ENCODE measurements at regions not wholly inside any gene's neighbourhood (a gene's known extent, or its start where the extent isn't known, plus 50 kb on each side); places are given as distances from the start of the nearest gene placed in this dataset.

GRCh38 chr3:105040026-105040622 is 326.6 kb upstream of the ALCAM start:
- H3K27ac Mint-ChIP-seq = no peak overlapping the region
- no peaks in the 10 kb centered on the region for H3K27me3 Mint-ChIP-seq
- H3K36me3 Mint-ChIP-seq (ENCODE audit: low read depth) = no peaks in the 10 kb centered on the region
- no peaks in the 10 kb centered on the region for H3K9me3 Mint-ChIP-seq
- no peaks in the 10 kb centered on the region for H3K4me1 Mint-ChIP-seq (ENCODE audit: low read depth)
- H3K4me3 Mint-ChIP-seq = no peak overlapping the region
- intact Hi-C loops (cut with micrococcal nuclease) = no loop called here

DNA sequence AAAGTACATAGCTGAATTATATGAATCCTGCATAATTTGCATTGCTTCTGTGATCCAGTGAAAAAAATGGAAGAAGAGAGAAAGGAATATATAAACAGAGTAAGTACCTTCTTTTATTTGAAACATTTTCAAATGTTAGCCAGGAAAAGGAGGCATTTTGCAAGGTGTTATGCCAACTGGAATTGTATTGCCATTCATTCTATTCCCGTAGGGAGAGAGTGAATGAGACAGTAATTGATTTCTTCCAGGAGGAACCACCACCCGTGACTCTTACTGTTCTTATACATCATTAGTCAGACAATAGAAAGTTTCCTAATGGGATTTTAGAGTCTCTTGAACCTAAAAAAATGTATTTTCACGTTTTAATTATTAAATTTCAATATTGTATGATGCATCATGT is 324.1 kb upstream of the ALCAM start:
- no peaks in the 10 kb centered on the region for H3K36me3 Mint-ChIP-seq (ENCODE audit: low read depth)
- intact Hi-C loops (cut with micrococcal nuclease) = no loop called here
- H3K27me3 Mint-ChIP-seq = no peaks in the 10 kb centered on the region
- no peak overlapping the region for H3K27ac Mint-ChIP-seq
- no peaks in the 10 kb centered on the region for H3K4me1 Mint-ChIP-seq (ENCODE audit: low read depth)
- no peaks in the 10 kb centered on the region for H3K9me3 Mint-ChIP-seq
- H3K4me3 Mint-ChIP-seq = no peak overlapping the region

DNA sequence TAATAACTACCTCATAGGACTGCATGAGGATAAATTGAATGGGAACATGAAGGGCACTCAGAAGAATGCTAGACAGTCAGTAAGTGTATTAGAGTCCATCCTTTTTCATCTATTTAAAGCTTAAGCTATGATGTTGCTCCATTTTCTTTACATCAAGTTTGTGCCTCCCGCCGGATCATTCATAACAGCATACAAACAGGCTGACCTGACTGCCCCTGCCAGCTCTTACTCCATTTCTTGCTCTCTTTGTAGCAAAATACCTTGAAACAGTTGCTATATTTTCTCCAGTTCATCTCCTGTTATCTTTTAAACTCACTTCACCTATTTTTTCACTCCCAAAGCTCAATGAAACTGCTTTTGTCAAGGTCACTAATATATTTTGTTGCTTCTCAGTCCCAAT is 315.6 kb upstream of the ALCAM start:
- no peak overlapping the region for H3K27ac Mint-ChIP-seq
- no peaks in the 10 kb centered on the region for H3K27me3 Mint-ChIP-seq
- H3K4me3 Mint-ChIP-seq = no peak overlapping the region
- no peaks in the 10 kb centered on the region for H3K9me3 Mint-ChIP-seq
- no peaks in the 10 kb centered on the region for H3K36me3 Mint-ChIP-seq (ENCODE audit: low read depth)
- intact Hi-C loops (cut with micrococcal nuclease) = no loop called here
- no peaks in the 10 kb centered on the region for H3K4me1 Mint-ChIP-seq (ENCODE audit: low read depth)

DNA sequence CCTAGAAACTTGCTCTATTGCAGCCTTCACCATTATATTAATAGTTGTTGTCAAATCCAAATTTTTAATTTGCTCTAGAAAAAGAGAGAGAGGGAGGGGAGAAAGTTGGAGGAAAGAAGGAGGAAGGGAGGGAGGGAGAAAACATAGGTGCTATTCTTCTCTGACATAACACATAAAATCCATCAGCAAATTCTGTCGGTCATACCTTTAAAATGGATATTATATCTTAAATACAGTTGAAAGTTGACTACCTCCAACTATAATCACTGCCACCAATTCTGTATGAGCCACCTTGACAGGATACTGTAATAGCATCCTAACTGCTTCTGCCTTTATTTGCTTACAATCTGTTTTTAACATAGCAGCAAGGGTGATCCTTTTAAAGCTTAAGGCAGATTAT is 314.7 kb upstream of the ALCAM start:
- intact Hi-C loops (cut with micrococcal nuclease) = no loop called here
- H3K4me1 Mint-ChIP-seq (ENCODE audit: low read depth) = no peaks in the 10 kb centered on the region
- no peak overlapping the region for H3K4me3 Mint-ChIP-seq
- H3K9me3 Mint-ChIP-seq = no peaks in the 10 kb centered on the region
- no peak overlapping the region for H3K27ac Mint-ChIP-seq
- H3K36me3 Mint-ChIP-seq (ENCODE audit: low read depth) = no peaks in the 10 kb centered on the region
- H3K27me3 Mint-ChIP-seq = no peaks in the 10 kb centered on the region

- no peaks in the 10 kb centered on the region for H3K36me3 Mint-ChIP-seq (ENCODE audit: low read depth)
- no peak overlapping the region for H3K4me3 Mint-ChIP-seq
- no peaks in the 10 kb centered on the region for H3K27me3 Mint-ChIP-seq
- H3K9me3 Mint-ChIP-seq = peaks cover 9% of the 10 kb centered on the region
- intact Hi-C loops (cut with micrococcal nuclease) = no loop called here
- H3K4me1 Mint-ChIP-seq (ENCODE audit: low read depth) = no peaks in the 10 kb centered on the region
- no peak overlapping the region for H3K27ac Mint-ChIP-seq
Measured at GRCh38 chr3:105062853-105063252, 303.9 kb upstream of the ALCAM start.

- Mint-ChIP-seq H3K4me3 (no peak overlapping the region), H3K9me3 (peaks cover 24% of the 10 kb centered on the region)
- intact Hi-C loops (cut with micrococcal nuclease) = no loop called here
Measured at GRCh38 chr3:105065895-105066839, 300.5 kb upstream of the ALCAM start.

GRCh38 chr3:105067361-105067760 is 299.3 kb upstream of the ALCAM start:
- H3K36me3 Mint-ChIP-seq (ENCODE audit: low read depth) = no peaks in the 10 kb centered on the region
- no peaks in the 10 kb centered on the region for H3K4me1 Mint-ChIP-seq (ENCODE audit: low read depth)

More at GRCh38 chr3:105065895-105066839, 300.5 kb upstream of the ALCAM start:
- no peak overlapping the region for H3K27ac Mint-ChIP-seq
- H3K36me3 Mint-ChIP-seq (ENCODE audit: low read depth) = no peaks in the 10 kb centered on the region
- no peaks in the 10 kb centered on the region for H3K4me1 Mint-ChIP-seq (ENCODE audit: low read depth)
- no peaks in the 10 kb centered on the region for H3K27me3 Mint-ChIP-seq

GRCh38 chr3:105077060-105077822 is 289.5 kb upstream of the ALCAM start:
- Mint-ChIP-seq H3K4me1 (ENCODE audit: low read depth) (no peaks in the 10 kb centered on the region), H3K4me3 (no peak overlapping the region), H3K27ac (no peak overlapping the region), H3K27me3 (no peaks in the 10 kb centered on the region), H3K36me3 (ENCODE audit: low read depth) (no peaks in the 10 kb centered on the region), H3K9me3 (peaks cover 7% of the 10 kb centered on the region)
- intact Hi-C loops (cut with micrococcal nuclease) = no loop called here

More at GRCh38 chr3:105067361-105067760, 299.3 kb upstream of the ALCAM start:
- intact Hi-C loops (cut with micrococcal nuclease) = no loop called here
- Mint-ChIP-seq H3K4me3 (no peak overlapping the region), H3K9me3 (peaks cover 24% of the 10 kb centered on the region), H3K27ac (no peak overlapping the region), H3K27me3 (no peaks in the 10 kb centered on the region)

DNA sequence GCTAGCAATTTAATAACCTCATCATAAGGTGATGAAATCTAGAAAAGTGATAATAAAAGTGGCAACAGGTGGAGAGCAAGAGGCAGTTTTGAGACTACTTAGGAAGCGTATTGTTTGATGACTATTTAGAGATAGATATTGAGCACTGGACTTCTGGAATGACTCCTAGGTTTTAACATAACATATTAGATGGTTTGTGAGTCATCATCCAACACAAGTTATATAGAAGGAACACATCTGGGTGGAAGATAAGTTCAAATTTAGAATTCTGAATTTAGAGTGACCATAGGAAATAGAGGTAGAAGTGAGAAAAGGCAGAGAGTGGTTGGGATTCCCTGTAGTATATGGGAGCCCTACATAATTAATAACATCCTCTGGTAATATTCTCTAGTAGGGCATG is 282.8 kb upstream of the ALCAM start:
- peaks cover under 1% of the 10 kb centered on the region for H3K9me3 Mint-ChIP-seq
- intact Hi-C loops (cut with micrococcal nuclease) = no loop called here
- H3K4me3 Mint-ChIP-seq = no peak overlapping the region

GRCh38 chr3:105085506-105085905 is 281.2 kb upstream of the ALCAM start:
- H3K36me3 Mint-ChIP-seq (ENCODE audit: low read depth) = no peaks in the 10 kb centered on the region
- no peak overlapping the region for H3K27ac Mint-ChIP-seq
- no peaks in the 10 kb centered on the region for H3K9me3 Mint-ChIP-seq
- no peaks in the 10 kb centered on the region for H3K4me1 Mint-ChIP-seq (ENCODE audit: low read depth)
- intact Hi-C loops (cut with micrococcal nuclease) = no loop called here
- H3K4me3 Mint-ChIP-seq = no peak overlapping the region
- no peaks in the 10 kb centered on the region for H3K27me3 Mint-ChIP-seq

More for the DNA sequence above, 282.8 kb upstream of the ALCAM start:
- H3K27me3 Mint-ChIP-seq = no peaks in the 10 kb centered on the region
- no peak overlapping the region for H3K27ac Mint-ChIP-seq
- no peaks in the 10 kb centered on the region for H3K4me1 Mint-ChIP-seq (ENCODE audit: low read depth)
- no peaks in the 10 kb centered on the region for H3K36me3 Mint-ChIP-seq (ENCODE audit: low read depth)

GRCh38 chr3:105093371-105094252 is 273.1 kb upstream of the ALCAM start:
- Mint-ChIP-seq H3K9me3 (peaks cover 18% of the 10 kb centered on the region), H3K4me3 (no peak overlapping the region), H3K4me1 (ENCODE audit: low read depth) (no peaks in the 10 kb centered on the region), H3K27me3 (no peaks in the 10 kb centered on the region), H3K36me3 (ENCODE audit: low read depth) (no peaks in the 10 kb centered on the region), H3K27ac (no peak overlapping the region)
- intact Hi-C loops (cut with micrococcal nuclease) = no loop called here

GRCh38 chr3:105094588-105094987 is 272.1 kb upstream of the ALCAM start:
- intact Hi-C loops (cut with micrococcal nuclease) = no loop called here
- H3K27ac Mint-ChIP-seq = no peak overlapping the region
- no peaks in the 10 kb centered on the region for H3K4me1 Mint-ChIP-seq (ENCODE audit: low read depth)
- H3K9me3 Mint-ChIP-seq = peaks cover 18% of the 10 kb centered on the region
- H3K4me3 Mint-ChIP-seq = no peak overlapping the region
- H3K27me3 Mint-ChIP-seq = no peaks in the 10 kb centered on the region
- no peaks in the 10 kb centered on the region for H3K36me3 Mint-ChIP-seq (ENCODE audit: low read depth)

GRCh38 chr3:105096071-105096470 is 270.6 kb upstream of the ALCAM start:
- H3K4me3 Mint-ChIP-seq = no peak overlapping the region
- intact Hi-C loops (cut with micrococcal nuclease) = no loop called here
- no peak overlapping the region for H3K27ac Mint-ChIP-seq
- no peaks in the 10 kb centered on the region for H3K36me3 Mint-ChIP-seq (ENCODE audit: low read depth)
- peaks cover 18% of the 10 kb centered on the region for H3K9me3 Mint-ChIP-seq
- H3K4me1 Mint-ChIP-seq (ENCODE audit: low read depth) = no peaks in the 10 kb centered on the region
- no peaks in the 10 kb centered on the region for H3K27me3 Mint-ChIP-seq

Data from dendritic cell treated with granulocyte-macrophage colony-stimulating factor and Interleukin-4, amounts not matched to agents 40 ng/mL and 50 ng/mL, for 4 days (primary cell).